Transverse colon (tissue), 4 donors: ENCODE measurements at regions not wholly inside any gene's neighbourhood (a gene's known extent, or its start where the extent isn't known, plus 50 kb on each side); places are given as distances from the start of the nearest gene placed in this dataset.

Experiments
- CTCF ChIP-seq, 5 experiments: fragments of 200-600 bp in 3 of 5; fragments of 450-650 bp in 2 of 5; sonication (generic) in 3 of 5; IDR thresholded peaks; 1 replicate in 2 of 5; 2 replicates in 3 of 5; pipeline ENCODE4 v1.5.1; 2016 to 2017; ENCODE audit warnings: antibody characterized with exemption in 5 of 5, inconsistent platforms in 3 of 5, mild to moderate bottlenecking in 2 of 5, moderate library complexity in 1 of 5
- EP300 ChIP-seq: sonication (generic); formaldehyde crosslinking; IDR thresholded peaks from one replicate; pipeline ENCODE4 v1.6.1; 2017; ENCODE audit warnings: antibody characterized with exemption, low read depth
- POLR2A ChIP-seq: fragments of 450-650 bp; IDR thresholded peaks from one replicate; pipeline ENCODE4 v1.6.1; 2016; ENCODE audit warnings: antibody characterized with exemption, mild to moderate bottlenecking, moderate library complexity
- POLR2AphosphoS5 ChIP-seq, 3 donors: sonication (generic); formaldehyde crosslinking; IDR thresholded peaks; one replicate each; pipeline ENCODE4 v1.6.1; 2016; ENCODE audit warnings: antibody characterized with exemption in 3 of 3

DNA sequence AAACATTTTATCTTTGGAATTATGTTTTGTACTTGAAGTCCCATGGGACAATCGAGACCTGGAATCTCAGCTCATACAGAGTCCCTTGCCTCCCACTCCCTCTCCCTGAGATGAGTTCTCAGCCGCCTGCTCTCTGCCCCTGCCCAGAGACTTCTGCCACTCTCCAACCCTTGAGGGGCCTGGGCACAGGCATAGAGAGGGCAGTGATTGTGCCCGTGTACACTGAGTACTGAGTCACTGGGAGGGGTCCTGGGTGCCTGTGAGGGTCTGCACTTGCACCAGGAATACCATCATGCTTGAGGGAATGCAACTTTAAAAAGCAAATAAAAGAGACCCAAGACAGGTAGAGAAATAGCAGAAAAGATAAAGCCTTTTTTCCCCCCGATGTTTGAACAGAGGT lies 453.8 kb upstream of the HS3ST5 start:
- no peak for TF ChIP-seq EP300
- TF ChIP-seq POLR2A: no peak
- TF ChIP-seq CTCF (IDR thresholded peaks at IDR 0.05): no peak
- no peak for TF ChIP-seq POLR2AphosphoS5 (IDR thresholded peaks at IDR 0.05)
